OCI-LY1 (cell line): ENCODE measurements at regions not wholly inside any gene's neighbourhood (a gene's known extent, or its start where the extent isn't known, plus 50 kb on each side); places are given as distances from the start of the nearest gene placed in this dataset.

Source experiments
- H2AFZ ChIP-seq: fragments of 200-600 bp; sonication (generic), shearing (Covaris generic); 2 replicates; pipeline ENCODE4 v1.6.0; 2014; ENCODE audit warnings: antibody characterized with exemption, mild to moderate bottlenecking, low read length
- H3F3A ChIP-seq: fragments of 200-600 bp; sonication (generic), shearing (Covaris generic); 2 replicates; pipeline ENCODE4 v1.6.0; 2014; ENCODE audit warnings: mild to moderate bottlenecking, antibody characterized with exemption, low read length, moderate library complexity; ENCODE audit not compliant: insufficient read depth
- H3K27ac ChIP-seq: fragments of 200-600 bp; sonication (generic); 2 replicates; pipeline ENCODE4 v1.5.1; 2014; ENCODE audit warnings: low read length, mixed run types, mild to moderate bottlenecking, low read depth; ENCODE audit not compliant: poor library complexity, severe bottlenecking
- H3K27me3 ChIP-seq: fragments of 200-600 bp; sonication (generic); 2 replicates; pipeline ENCODE4 v1.6.0; 2014; ENCODE audit warnings: antibody characterized with exemption, mild to moderate bottlenecking, low read length, moderate library complexity; ENCODE audit not compliant: insufficient read depth
- H3K36me3 ChIP-seq: fragments of 200-600 bp; sonication (generic); 2 replicates; pipeline ENCODE4 v1.6.1; 2014; ENCODE audit warnings: mild to moderate bottlenecking, antibody characterized with exemption, low read length, moderate library complexity, mixed read lengths; ENCODE audit not compliant: insufficient read depth
- H3K4me1 ChIP-seq: fragments of 200-600 bp; sonication (generic); 2 replicates; pipeline ENCODE4 v1.5.1; 2014; ENCODE audit warnings: mild to moderate bottlenecking, low read length, moderate library complexity; ENCODE audit not compliant: insufficient read depth, severe bottlenecking
- H3K4me2 ChIP-seq: fragments of 200-600 bp; sonication (generic), shearing (Covaris generic); 2 replicates; pipeline ENCODE4 v1.6.1; 2014; ENCODE audit warnings: low read length
- H3K4me3 ChIP-seq: fragments of 200-600 bp; sonication (generic); 2 replicates; pipeline ENCODE4 v1.5.1; 2014; ENCODE audit warnings: low read length, low read depth, mild to moderate bottlenecking, mixed read lengths; ENCODE audit not compliant: poor library complexity, severe bottlenecking
- H3K79me2 ChIP-seq: fragments of 200-600 bp; shearing (Covaris generic); 2 replicates; pipeline ENCODE4 v1.6.1; 2016; ENCODE audit warnings: mixed run types, low read length, mixed read lengths; ENCODE audit not compliant: insufficient read depth
- H3K9ac ChIP-seq: fragments of 200-600 bp; sonication (generic), shearing (Covaris generic); 2 replicates; pipeline ENCODE4 v1.6.1; 2014; ENCODE audit warnings: mild to moderate bottlenecking, low read length, mixed read lengths
- H3K9me2 ChIP-seq: fragments of 200-600 bp; sonication (generic), shearing (Covaris generic); 2 replicates; pipeline ENCODE4 v1.6.1; 2014; ENCODE audit warnings: low read depth, mild to moderate bottlenecking, low read length, mixed read lengths
- H3K9me3 ChIP-seq: fragments of 200-600 bp; shearing (Covaris generic); 2 replicates; pipeline ENCODE4 v1.6.1; 2014; ENCODE audit warnings: low read length, mixed read lengths
- H4K20me1 ChIP-seq: fragments of 200-600 bp; sonication (generic), shearing (Covaris generic); 2 replicates; pipeline ENCODE4 v1.6.0; 2016; ENCODE audit warnings: mild to moderate bottlenecking, low read length; ENCODE audit not compliant: insufficient read depth
- CTCF ChIP-seq: fragments of 200-600 bp; sonication (generic), shearing (Covaris generic); IDR thresholded peaks from 2 replicates; pipeline ENCODE4 v1.5.1; 2017; ENCODE audit warnings: mild to moderate bottlenecking, antibody characterized with exemption, low read length, moderate library complexity, mixed read lengths
- EZH2 ChIP-seq: fragments of 200-600 bp; sonication (generic), shearing (Covaris generic); IDR thresholded peaks from 2 replicates; pipeline ENCODE4 v1.8.0; 2017; ENCODE audit warnings: borderline replicate concordance, mixed run types, mild to moderate bottlenecking, antibody characterized with exemption, low read length, moderate library complexity, mixed read lengths

GRCh38 chr3:153043729-153044328 is 118.2 kb upstream of the RAP2B start:
- no peaks in the 10 kb centered on the region for H3K36me3 ChIP-seq
- H2AFZ ChIP-seq: no peak overlapping the region
- no peaks in the 10 kb centered on the region for H3K9me3 ChIP-seq
- H3K4me3 ChIP-seq: no peak overlapping the region
- no peaks in the 10 kb centered on the region for H3F3A ChIP-seq
- no peak for TF ChIP-seq CTCF
- no peak for TF ChIP-seq EZH2
- no peaks in the 10 kb centered on the region for H3K79me2 ChIP-seq
- H4K20me1 ChIP-seq: no peaks in the 10 kb centered on the region
- no peaks in the 10 kb centered on the region for H3K4me1 ChIP-seq
- no peaks in the 10 kb centered on the region for H3K9me2 ChIP-seq
- no peak overlapping the region for H3K27ac ChIP-seq
- H3K27me3 ChIP-seq: no peaks in the 10 kb centered on the region
- H3K4me2 ChIP-seq: no peak overlapping the region
- no peak overlapping the region for H3K9ac ChIP-seq

GRCh38 chr3:153045150-153045549 is 116.9 kb upstream of the RAP2B start:
- Histone ChIP-seq H3F3A (no peaks in the 10 kb centered on the region), H4K20me1 (no peaks in the 10 kb centered on the region), H3K4me1 (no peaks in the 10 kb centered on the region), H3K36me3 (no peaks in the 10 kb centered on the region), H3K27ac (no peak overlapping the region), H3K9me3 (no peaks in the 10 kb centered on the region), H3K9ac (no peak overlapping the region), H3K27me3 (no peaks in the 10 kb centered on the region), H3K79me2 (no peaks in the 10 kb centered on the region), H3K9me2 (no peaks in the 10 kb centered on the region), H3K4me3 (no peak overlapping the region), H2AFZ (no peak overlapping the region), H3K4me2 (no peak overlapping the region)
- no peak for TF ChIP-seq CTCF
- TF ChIP-seq EZH2: no peak

- no peak overlapping the region for H3K4me3 ChIP-seq
- no peaks in the 10 kb centered on the region for H3K9me3 ChIP-seq
- no peak overlapping the region for H3K27ac ChIP-seq
- TF ChIP-seq EZH2: no peak
- H3K9ac ChIP-seq: no peak overlapping the region
- H3K4me2 ChIP-seq: no peak overlapping the region
- H3K9me2 ChIP-seq: no peaks in the 10 kb centered on the region
- H4K20me1 ChIP-seq: no peaks in the 10 kb centered on the region
- H3K27me3 ChIP-seq: no peaks in the 10 kb centered on the region
- no peaks in the 10 kb centered on the region for H3F3A ChIP-seq
- no peaks in the 10 kb centered on the region for H3K79me2 ChIP-seq
- H3K36me3 ChIP-seq: no peaks in the 10 kb centered on the region
- H3K4me1 ChIP-seq: no peaks in the 10 kb centered on the region
- no peak overlapping the region for H2AFZ ChIP-seq
Measured at GRCh38 chr3:153050978-153051377, 111.0 kb upstream of the RAP2B start.

GRCh38 chr3:153051427-153052095 is 110.5 kb upstream of the RAP2B start:
- Histone ChIP-seq H3K27ac (no peak overlapping the region), H3K9me2 (no peaks in the 10 kb centered on the region), H3K4me2 (no peak overlapping the region), H3K79me2 (no peaks in the 10 kb centered on the region), H4K20me1 (no peaks in the 10 kb centered on the region), H3K27me3 (no peaks in the 10 kb centered on the region), H3K36me3 (no peaks in the 10 kb centered on the region), H3K9ac (no peak overlapping the region), H2AFZ (no peak overlapping the region), H3F3A (no peaks in the 10 kb centered on the region), H3K4me1 (no peaks in the 10 kb centered on the region), H3K4me3 (no peak overlapping the region), H3K9me3 (no peaks in the 10 kb centered on the region)
- TF ChIP-seq CTCF (no peak), EZH2 (no peak)
